ENCODE measurements at regions not wholly inside any gene's neighbourhood (a gene's known extent, or its start where the extent isn't known, plus 50 kb on each side); places are given as distances from the start of the nearest gene placed in this dataset.

DNA sequence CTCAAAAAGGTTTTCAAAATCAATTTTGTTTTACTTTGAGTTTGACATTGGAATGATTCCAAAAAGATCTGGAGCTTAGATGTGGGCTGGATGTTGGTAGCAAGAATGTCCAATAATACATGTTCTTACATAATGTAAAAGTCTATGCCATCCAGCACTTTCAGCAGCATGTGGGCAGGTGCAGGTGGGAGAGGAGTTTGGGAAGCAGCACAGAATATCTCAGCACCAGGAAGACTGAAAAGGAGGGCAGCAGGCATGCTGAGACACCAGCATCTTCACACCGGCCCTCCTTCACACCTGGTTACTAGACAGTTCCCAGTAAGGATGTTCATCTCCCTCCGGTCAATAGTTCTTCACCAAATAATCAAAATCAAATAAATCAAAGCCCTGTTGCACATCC, 166.6 kb downstream of the ZBTB18 start:
- H3K4me3 ChIP-seq (ENCODE audit: low read depth, low read length), result no peak overlapping the region
- no peaks in the 10 kb centered on the region for H3K36me3 ChIP-seq (ENCODE audit: control insufficient read depth in 2 of 2, insufficient read depth in 1 of 2, low read length in 2 of 2)
- TF ChIP-seq EGR2 (tag by site-specific recombination; IDR thresholded peaks at IDR 0.05; ENCODE audit: low read depth), result 0 out of 2 replicates have a peak, but pooled peaks have one; percentile 18
- TF ChIP-seq ZNF16 (tag by site-specific recombination; IDR thresholded peaks at IDR 0.05; ENCODE audit: low read depth), result no peak
- TF ChIP-seq ZFHX2 (tag by site-specific recombination; conservative IDR thresholded peaks at IDR 0.05), result 0 out of 2 replicates have a peak, but pooled peaks have one; percentile 19
- no peak for TF ChIP-seq ZFP69B (tag by site-specific recombination; IDR thresholded peaks at IDR 0.05)
- no peak for TF ChIP-seq ZNF211 (tag by site-specific recombination; IDR thresholded peaks at IDR 0.05; ENCODE audit: low read depth)
- H3K9me3 ChIP-seq (ENCODE audit: control insufficient read depth, insufficient read depth, low read depth, low read length), result no peaks in the 10 kb centered on the region
- CTCF ChIA-PET, result interaction anchor here (1.1 kb wide), 1 partner anchor 13 kb away, joined by 3 read pairs; no protein-coding TSS in a partner anchor
- POLR2A ChIA-PET, result no interaction called here
- peaks cover 7% of the 10 kb centered on the region for H3K4me1 ChIP-seq (ENCODE audit: control insufficient read depth, insufficient read depth, low read length)
- H3K27ac ChIP-seq (ENCODE audit: extremely low read depth, low read depth, low read length), result no peak overlapping the region

DNA sequence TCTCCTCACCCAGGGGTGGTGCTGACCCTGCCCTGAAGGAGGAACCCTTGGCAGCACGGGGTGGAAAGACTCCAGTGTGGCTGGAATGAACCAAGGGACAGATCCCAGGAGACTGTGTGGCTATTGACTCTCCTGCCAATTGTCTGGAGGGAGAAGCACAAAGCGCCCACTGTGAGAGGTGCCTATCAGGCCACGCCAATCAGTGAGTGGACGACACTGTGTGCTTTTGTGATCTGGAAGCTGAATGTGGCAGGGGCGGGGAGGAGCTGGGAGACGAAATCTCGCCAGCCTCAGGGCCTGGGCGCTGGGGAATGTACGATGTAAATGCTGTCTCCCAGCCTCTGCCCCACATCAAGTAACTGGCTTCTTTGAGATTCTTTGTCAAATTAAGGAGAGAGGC, 167.1 kb downstream of the ZBTB18 start:
- Histone ChIP-seq H3K4me3 (ENCODE audit: low read depth, low read length) (no peak overlapping the region), H3K4me1 (ENCODE audit: control insufficient read depth, insufficient read depth, low read length) (peaks cover 7% of the 10 kb centered on the region), H3K27ac (ENCODE audit: extremely low read depth, low read depth, low read length) (no peak overlapping the region), H3K9me3 (ENCODE audit: control insufficient read depth, insufficient read depth, low read depth, low read length) (no peaks in the 10 kb centered on the region), H3K36me3 (ENCODE audit: control insufficient read depth in 2 of 2, insufficient read depth in 1 of 2, low read length in 2 of 2) (no peaks in the 10 kb centered on the region)
- no peak for TF ChIP-seq OVOL3 (tag by site-specific recombination; IDR thresholded peaks at IDR 0.05)
- no peak for TF ChIP-seq ZNF350 (tag by site-specific recombination; IDR thresholded peaks at IDR 0.05)
- TF ChIP-seq BCL11A (tag by site-specific recombination; IDR thresholded peaks at IDR 0.05; ENCODE audit: low read depth), result no peak
- no peak for TF ChIP-seq GLI2 (tag by site-specific recombination; IDR thresholded peaks at IDR 0.05; ENCODE audit: borderline replicate concordance, low read depth)
- no peak for TF ChIP-seq ZNF112 (tag by site-specific recombination; IDR thresholded peaks at IDR 0.05)
- TF ChIP-seq ZNF184 (tag by site-specific recombination; IDR thresholded peaks at IDR 0.05), result no peak
- TF ChIP-seq ZNF558 (tag by site-specific recombination; IDR thresholded peaks at IDR 0.05), result no peak
- TF ChIP-seq PRDM1 (tag by site-specific recombination; IDR thresholded peaks at IDR 0.05), result no peak
- TF ChIP-seq GLIS1 (tag by site-specific recombination; IDR thresholded peaks at IDR 0.05), result no peak
- no peak for TF ChIP-seq ZNF433 (tag by site-specific recombination; IDR thresholded peaks at IDR 0.05; ENCODE audit: low read depth)
- TF ChIP-seq ZNF768 (tag by site-specific recombination; IDR thresholded peaks at IDR 0.05), result no peak
- TF ChIP-seq, protein P1, sequence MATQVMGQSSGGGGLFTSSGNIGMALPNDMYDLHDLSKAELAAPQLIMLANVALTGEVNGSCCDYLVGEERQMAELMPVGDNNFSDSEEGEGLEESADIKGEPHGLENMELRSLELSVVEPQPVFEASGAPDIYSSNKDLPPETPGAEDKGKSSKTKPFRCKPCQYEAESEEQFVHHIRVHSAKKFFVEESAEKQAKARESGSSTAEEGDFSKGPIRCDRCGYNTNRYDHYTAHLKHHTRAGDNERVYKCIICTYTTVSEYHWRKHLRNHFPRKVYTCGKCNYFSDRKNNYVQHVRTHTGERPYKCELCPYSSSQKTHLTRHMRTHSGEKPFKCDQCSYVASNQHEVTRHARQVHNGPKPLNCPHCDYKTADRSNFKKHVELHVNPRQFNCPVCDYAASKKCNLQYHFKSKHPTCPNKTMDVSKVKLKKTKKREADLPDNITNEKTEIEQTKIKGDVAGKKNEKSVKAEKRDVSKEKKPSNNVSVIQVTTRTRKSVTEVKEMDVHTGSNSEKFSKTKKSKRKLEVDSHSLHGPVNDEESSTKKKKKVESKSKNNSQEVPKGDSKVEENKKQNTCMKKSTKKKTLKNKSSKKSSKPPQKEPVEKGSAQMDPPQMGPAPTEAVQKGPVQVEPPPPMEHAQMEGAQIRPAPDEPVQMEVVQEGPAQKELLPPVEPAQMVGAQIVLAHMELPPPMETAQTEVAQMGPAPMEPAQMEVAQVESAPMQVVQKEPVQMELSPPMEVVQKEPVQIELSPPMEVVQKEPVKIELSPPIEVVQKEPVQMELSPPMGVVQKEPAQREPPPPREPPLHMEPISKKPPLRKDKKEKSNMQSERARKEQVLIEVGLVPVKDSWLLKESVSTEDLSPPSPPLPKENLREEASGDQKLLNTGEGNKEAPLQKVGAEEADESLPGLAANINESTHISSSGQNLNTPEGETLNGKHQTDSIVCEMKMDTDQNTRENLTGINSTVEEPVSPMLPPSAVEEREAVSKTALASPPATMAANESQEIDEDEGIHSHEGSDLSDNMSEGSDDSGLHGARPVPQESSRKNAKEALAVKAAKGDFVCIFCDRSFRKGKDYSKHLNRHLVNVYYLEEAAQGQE (tag by site-specific recombination; IDR thresholded peaks at IDR 0.05), result no peak
- TF ChIP-seq GFI1B (tag by site-specific recombination; IDR thresholded peaks at IDR 0.05), result no peak
- no peak for TF ChIP-seq KLF1 (tag by site-specific recombination; IDR thresholded peaks at IDR 0.05)
- no peak for TF ChIP-seq ZFP37 (tag by site-specific recombination; IDR thresholded peaks at IDR 0.05)
- TF ChIP-seq TRIM28 (IDR thresholded peaks at IDR 0.05; ENCODE audit: borderline replicate concordance, low read length), result no peak
- TF ChIP-seq ZNF302 (tag by site-specific recombination; IDR thresholded peaks at IDR 0.05; ENCODE audit: low read depth), result no peak
- TF ChIP-seq, protein P2, sequence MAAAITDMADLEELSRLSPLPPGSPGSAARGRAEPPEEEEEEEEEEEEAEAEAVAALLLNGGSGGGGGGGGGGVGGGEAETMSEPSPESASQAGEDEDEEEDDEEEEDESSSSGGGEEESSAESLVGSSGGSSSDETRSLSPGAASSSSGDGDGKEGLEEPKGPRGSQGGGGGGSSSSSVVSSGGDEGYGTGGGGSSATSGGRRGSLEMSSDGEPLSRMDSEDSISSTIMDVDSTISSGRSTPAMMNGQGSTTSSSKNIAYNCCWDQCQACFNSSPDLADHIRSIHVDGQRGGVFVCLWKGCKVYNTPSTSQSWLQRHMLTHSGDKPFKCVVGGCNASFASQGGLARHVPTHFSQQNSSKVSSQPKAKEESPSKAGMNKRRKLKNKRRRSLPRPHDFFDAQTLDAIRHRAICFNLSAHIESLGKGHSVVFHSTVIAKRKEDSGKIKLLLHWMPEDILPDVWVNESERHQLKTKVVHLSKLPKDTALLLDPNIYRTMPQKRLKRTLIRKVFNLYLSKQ (tag by site-specific recombination; IDR thresholded peaks at IDR 0.05; ENCODE audit: borderline replicate concordance), result no peak
- ChIA-PET POLR2A (no interaction called here), CTCF (interaction anchor here (0.8 to 1.2 kb wide), 3 partner anchors 11 to 286 kb away, joined by 3 to 4 read pairs (median 3); no protein-coding TSS in a partner anchor)
